ENCODE measurements at regions not wholly inside any gene's neighbourhood (a gene's known extent, or its start where the extent isn't known, plus 50 kb on each side); places are given as distances from the start of the nearest gene placed in this dataset.

DNA sequence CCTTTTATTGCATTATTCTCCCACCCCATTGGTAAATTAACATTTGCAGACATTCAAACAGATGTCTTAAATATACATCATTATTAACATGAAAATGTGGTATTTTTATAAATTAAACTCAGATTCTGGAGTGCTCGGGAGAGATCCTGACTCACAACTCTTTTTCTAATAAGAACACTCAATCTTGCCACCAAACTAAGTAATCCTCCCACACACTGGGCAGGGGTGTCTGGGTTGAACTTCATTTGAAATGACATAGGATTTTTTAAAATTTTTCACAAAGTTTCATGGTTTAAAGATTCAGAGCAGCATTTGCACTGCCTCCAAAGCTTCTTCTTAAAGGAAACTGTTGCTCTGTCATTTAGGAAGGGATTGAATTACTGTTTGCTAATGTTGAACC lies 754.3 kb downstream of the MECOM start:
- TF ChIP-seq, protein P1, sequence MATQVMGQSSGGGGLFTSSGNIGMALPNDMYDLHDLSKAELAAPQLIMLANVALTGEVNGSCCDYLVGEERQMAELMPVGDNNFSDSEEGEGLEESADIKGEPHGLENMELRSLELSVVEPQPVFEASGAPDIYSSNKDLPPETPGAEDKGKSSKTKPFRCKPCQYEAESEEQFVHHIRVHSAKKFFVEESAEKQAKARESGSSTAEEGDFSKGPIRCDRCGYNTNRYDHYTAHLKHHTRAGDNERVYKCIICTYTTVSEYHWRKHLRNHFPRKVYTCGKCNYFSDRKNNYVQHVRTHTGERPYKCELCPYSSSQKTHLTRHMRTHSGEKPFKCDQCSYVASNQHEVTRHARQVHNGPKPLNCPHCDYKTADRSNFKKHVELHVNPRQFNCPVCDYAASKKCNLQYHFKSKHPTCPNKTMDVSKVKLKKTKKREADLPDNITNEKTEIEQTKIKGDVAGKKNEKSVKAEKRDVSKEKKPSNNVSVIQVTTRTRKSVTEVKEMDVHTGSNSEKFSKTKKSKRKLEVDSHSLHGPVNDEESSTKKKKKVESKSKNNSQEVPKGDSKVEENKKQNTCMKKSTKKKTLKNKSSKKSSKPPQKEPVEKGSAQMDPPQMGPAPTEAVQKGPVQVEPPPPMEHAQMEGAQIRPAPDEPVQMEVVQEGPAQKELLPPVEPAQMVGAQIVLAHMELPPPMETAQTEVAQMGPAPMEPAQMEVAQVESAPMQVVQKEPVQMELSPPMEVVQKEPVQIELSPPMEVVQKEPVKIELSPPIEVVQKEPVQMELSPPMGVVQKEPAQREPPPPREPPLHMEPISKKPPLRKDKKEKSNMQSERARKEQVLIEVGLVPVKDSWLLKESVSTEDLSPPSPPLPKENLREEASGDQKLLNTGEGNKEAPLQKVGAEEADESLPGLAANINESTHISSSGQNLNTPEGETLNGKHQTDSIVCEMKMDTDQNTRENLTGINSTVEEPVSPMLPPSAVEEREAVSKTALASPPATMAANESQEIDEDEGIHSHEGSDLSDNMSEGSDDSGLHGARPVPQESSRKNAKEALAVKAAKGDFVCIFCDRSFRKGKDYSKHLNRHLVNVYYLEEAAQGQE (IDR thresholded peaks at IDR 0.05; ENCODE audit: insufficient replicate concordance, low read depth), result no peak
- TF ChIP-seq, protein P2, sequence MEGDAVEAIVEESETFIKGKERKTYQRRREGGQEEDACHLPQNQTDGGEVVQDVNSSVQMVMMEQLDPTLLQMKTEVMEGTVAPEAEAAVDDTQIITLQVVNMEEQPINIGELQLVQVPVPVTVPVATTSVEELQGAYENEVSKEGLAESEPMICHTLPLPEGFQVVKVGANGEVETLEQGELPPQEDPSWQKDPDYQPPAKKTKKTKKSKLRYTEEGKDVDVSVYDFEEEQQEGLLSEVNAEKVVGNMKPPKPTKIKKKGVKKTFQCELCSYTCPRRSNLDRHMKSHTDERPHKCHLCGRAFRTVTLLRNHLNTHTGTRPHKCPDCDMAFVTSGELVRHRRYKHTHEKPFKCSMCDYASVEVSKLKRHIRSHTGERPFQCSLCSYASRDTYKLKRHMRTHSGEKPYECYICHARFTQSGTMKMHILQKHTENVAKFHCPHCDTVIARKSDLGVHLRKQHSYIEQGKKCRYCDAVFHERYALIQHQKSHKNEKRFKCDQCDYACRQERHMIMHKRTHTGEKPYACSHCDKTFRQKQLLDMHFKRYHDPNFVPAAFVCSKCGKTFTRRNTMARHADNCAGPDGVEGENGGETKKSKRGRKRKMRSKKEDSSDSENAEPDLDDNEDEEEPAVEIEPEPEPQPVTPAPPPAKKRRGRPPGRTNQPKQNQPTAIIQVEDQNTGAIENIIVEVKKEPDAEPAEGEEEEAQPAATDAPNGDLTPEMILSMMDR (IDR thresholded peaks at IDR 0.05; ENCODE audit: insufficient read depth, low read length), result no peak
- TF ChIP-seq GABPA (IDR thresholded peaks at IDR 0.05; ENCODE audit: low read depth) (no peak), POLR2AphosphoS5 (IDR thresholded peaks at IDR 0.05; ENCODE audit: low read depth) (no peak)

Data from HL-60 (cell line).